Sigmoid colon (tissue), 6 donors: ENCODE measurements at regions not wholly inside any gene's neighbourhood (a gene's known extent, or its start where the extent isn't known, plus 50 kb on each side); places are given as distances from the start of the nearest gene placed in this dataset.

Source experiments
- DNase-seq: peaks from one replicate; pipeline ENCODE4 v3.0.0-alpha.2; 2019
- H3K27ac ChIP-seq, 4 donors: fragments of 200-600 bp; sonication (generic); one replicate each; pipeline ENCODE4 v1.5.1; 2016 to 2019; ENCODE audit warnings: mild to moderate bottlenecking in 1 of 4
- H3K27me3 ChIP-seq, 3 donors: fragments of 200-600 bp; sonication (generic); one replicate each; pipeline ENCODE4 v1.5.1; 2019; ENCODE audit warnings: mild to moderate bottlenecking in 1 of 3
- H3K36me3 ChIP-seq, 4 donors: fragments of 200-600 bp; sonication (generic); one replicate each; pipeline ENCODE4 v1.5.1; 2016 to 2019
- H3K4me1 ChIP-seq, 4 donors: fragments of 200-600 bp; sonication (generic); one replicate each; pipeline ENCODE4 v1.5.1; 2017 to 2019
- H3K4me3 ChIP-seq, 4 donors: fragments of 200-600 bp; sonication (generic); one replicate each; pipeline ENCODE4 v1.5.1; 2017 to 2019; ENCODE audit warnings: mild to moderate bottlenecking in 2 of 4, moderate library complexity in 1 of 4
- H3K9me3 ChIP-seq, 4 donors: fragments of 200-600 bp in 3 of 4; sonication (generic) in 3 of 4; one replicate each; pipeline versions ENCODE4 v1.5.1 to v1.6.1; 2013 to 2019
- CTCF ChIP-seq, 4 experiments: fragments of 450-650 bp in 3 of 4; fragments of 200-600 bp in 1 of 4; IDR thresholded peaks; one replicate each; pipeline ENCODE4 v1.5.1; 2016 to 2019; ENCODE audit warnings: antibody characterized with exemption in 4 of 4, mild to moderate bottlenecking in 3 of 4, moderate library complexity in 2 of 4
- EP300 ChIP-seq, 4 donors: sonication (generic); formaldehyde crosslinking; IDR thresholded peaks; one replicate each; pipeline ENCODE4 v1.6.1; 2017; ENCODE audit warnings: antibody characterized with exemption in 4 of 4
- POLR2A ChIP-seq, 2 donors: fragments of 450-650 bp; IDR thresholded peaks; one replicate each; pipeline ENCODE4 v1.6.1; 2016; ENCODE audit warnings: antibody characterized with exemption in 2 of 2, mild to moderate bottlenecking in 2 of 2, moderate library complexity in 2 of 2
- POLR2AphosphoS5 ChIP-seq, 4 donors: sonication (generic); formaldehyde crosslinking; IDR thresholded peaks; one replicate each; pipeline ENCODE4 v1.6.1; 2017; ENCODE audit warnings: antibody characterized with exemption in 4 of 4
- WGBS, 2 donors: extraction: QIAGEN DNeasy Blood & Tissue Kit; methylation state at CpG; one replicate each; pipeline ENCODE4 v1.1.7; 2013; 5-methylcytosine and 5-hydroxymethylcytosine counted together
- intact Hi-C: fragments of 100-400 bp; cut with DNase I; formaldehyde crosslinking; loops from one replicate; pipeline ENCODE4 v1.15.1; 2023
- donor health status: healthy with polysubstance abuse.
- donor health status: healthy.

DNA sequence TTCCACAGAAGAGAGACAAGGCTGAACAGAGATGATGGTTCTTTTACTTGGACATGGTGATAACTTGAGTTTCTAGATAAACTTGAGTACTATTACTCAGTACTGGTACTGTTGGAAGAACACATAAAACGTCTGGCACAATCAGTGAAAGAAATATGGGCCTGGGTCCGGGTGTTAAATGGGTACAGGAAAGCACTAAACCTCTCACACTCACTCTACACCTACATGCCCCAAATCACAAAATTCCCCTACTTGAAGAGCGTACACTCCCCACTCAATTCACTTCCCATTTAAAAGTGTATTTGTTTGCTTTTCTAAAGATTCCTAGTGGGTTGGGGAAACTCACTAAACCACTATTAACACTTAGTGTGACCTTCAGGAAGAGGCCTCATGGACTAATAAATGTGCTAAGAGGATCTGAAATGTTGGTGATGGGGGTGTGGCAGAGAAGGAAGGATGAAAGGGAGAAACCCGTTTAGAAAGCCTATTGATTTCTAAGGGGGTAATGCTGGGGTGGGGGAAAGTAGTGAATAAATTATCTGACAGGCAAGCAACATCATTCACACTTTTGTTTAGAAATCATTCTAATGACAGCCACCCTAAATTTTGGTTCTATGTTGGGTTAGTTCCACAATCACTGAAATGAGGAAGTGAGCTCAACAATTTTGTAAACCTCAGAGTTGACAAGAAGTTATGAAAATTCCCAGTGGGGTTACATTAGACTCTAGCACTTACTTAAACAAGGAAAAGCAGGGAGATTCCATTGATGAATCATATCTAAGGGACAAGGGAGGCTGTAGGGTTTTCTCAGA, 222.6 kb upstream of the MARCKS start:
- no peak for DNase-seq
- no peaks in the 10 kb centered on the region for H3K36me3 ChIP-seq
- H3K27ac ChIP-seq: peak overlapping the region in 3 of 4 donors; percentile 41 to 58 (median 44)
- intact Hi-C loops: loop anchor here (5.0 kb wide), 1 partner anchor 37 kb away; no protein-coding TSS in a partner anchor
- H3K9me3 ChIP-seq: no peaks in the 10 kb centered on the region
- TF ChIP-seq EP300 (IDR thresholded peaks at IDR 0.05) (no peak), POLR2A (IDR thresholded peaks at IDR 0.05) (no peak), POLR2AphosphoS5 (IDR thresholded peaks at IDR 0.05) (no peak), CTCF (IDR thresholded peaks at IDR 0.05) (no peak)
- peaks cover 2 to 55% (median 45%) of the 10 kb centered on the region in 4 donors for H3K4me1 ChIP-seq
- no peak overlapping the region for H3K4me3 ChIP-seq
- H3K27me3 ChIP-seq: no peaks in the 10 kb centered on the region
- WGBS, 2 donors: 47 to 71% methylated on average over 4 of the region's 4 CpGs

DNA sequence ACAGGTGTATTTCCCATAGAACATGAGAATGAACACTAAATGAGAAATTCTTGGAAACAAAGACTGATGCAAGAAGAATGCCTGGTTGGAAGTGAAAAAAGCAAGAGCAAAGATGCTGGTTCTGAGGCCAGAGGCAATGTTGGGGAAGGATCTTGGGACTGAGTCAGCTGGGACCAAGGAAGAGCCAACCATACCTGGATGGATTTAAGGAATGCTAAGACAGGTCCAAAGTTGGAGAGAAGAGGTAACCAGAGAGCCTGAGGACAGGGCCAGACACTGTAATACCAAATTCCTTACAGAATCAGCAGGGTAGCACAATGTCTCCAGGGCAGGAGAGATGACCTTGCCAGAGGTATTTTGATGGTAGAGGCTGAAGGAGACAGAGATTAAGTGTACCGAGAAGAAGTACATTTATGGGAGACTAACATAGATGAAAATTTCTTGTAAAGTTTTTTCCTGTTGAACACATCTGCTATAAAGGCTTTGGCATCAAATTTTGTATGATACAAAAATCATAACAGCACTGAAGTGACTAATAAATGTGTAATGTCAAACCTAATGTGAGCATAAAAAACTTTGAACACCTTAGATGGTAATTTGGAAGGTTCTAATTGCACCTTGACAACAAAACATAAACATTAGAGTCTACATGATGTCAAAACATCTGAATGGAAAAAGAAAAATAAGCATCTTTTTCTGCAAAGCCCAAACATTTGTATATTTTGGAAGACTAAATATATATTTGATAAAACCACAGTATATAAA, 221.7 kb upstream of the MARCKS start:
- TF ChIP-seq POLR2AphosphoS5 (IDR thresholded peaks at IDR 0.05) (no peak), CTCF (IDR thresholded peaks at IDR 0.05) (no peak), EP300 (IDR thresholded peaks at IDR 0.05) (no peak), POLR2A (IDR thresholded peaks at IDR 0.05) (no peak)
- 73 to 80% methylated on average over 1 of the region's 1 CpG for WGBS, 2 donors
- no peaks in the 10 kb centered on the region for H3K27me3 ChIP-seq
- H3K9me3 ChIP-seq: no peaks in the 10 kb centered on the region
- no peak for DNase-seq
- peak overlapping the region in 3 of 4 donors; percentile 41 to 58 (median 44) for H3K27ac ChIP-seq
- H3K4me3 ChIP-seq: no peak overlapping the region
- peaks cover 0 to 47% (median 37%) of the 10 kb centered on the region in 4 donors for H3K4me1 ChIP-seq
- intact Hi-C loops: no loop called here
- H3K36me3 ChIP-seq: no peaks in the 10 kb centered on the region

- peak overlapping the region in 3 of 4 donors; percentile 41 to 58 (median 44) for H3K27ac ChIP-seq
- no peaks in the 10 kb centered on the region for H3K27me3 ChIP-seq
- WGBS, 2 donors: 10 to 66% methylated on average over 1 of the region's 1 CpG
- TF ChIP-seq POLR2AphosphoS5 (IDR thresholded peaks at IDR 0.05): no peak
- TF ChIP-seq CTCF (IDR thresholded peaks at IDR 0.05): no peak
- TF ChIP-seq POLR2A (IDR thresholded peaks at IDR 0.05): no peak
- no peak for TF ChIP-seq EP300 (IDR thresholded peaks at IDR 0.05)
- peaks cover 0 to 37% (median 27%) of the 10 kb centered on the region in 4 donors for H3K4me1 ChIP-seq
- no peaks in the 10 kb centered on the region for H3K9me3 ChIP-seq
- intact Hi-C loops: no loop called here
- no peaks in the 10 kb centered on the region for H3K36me3 ChIP-seq
- H3K4me3 ChIP-seq: no peak overlapping the region
- no peak for DNase-seq
Observed at GRCh38 chr6:113636357-113636824, 220.8 kb upstream of the MARCKS start.

GRCh38 chr6:113640051-113640450, 217.1 kb upstream of the MARCKS start:
- no peak for DNase-seq

More at GRCh38 chr6:113640051-113640450, 217.1 kb upstream of the MARCKS start:
- H3K36me3 ChIP-seq: no peaks in the 10 kb centered on the region
- peaks cover 0 to 18% (median 11%) of the 10 kb centered on the region in 4 donors for H3K4me1 ChIP-seq
- intact Hi-C loops: no loop called here
- H3K27ac ChIP-seq: no peak overlapping the region
- no peak overlapping the region for H3K4me3 ChIP-seq
- H3K9me3 ChIP-seq: no peaks in the 10 kb centered on the region
- TF ChIP-seq POLR2A (IDR thresholded peaks at IDR 0.05): no peak
- TF ChIP-seq POLR2AphosphoS5 (IDR thresholded peaks at IDR 0.05): no peak
- TF ChIP-seq EP300 (IDR thresholded peaks at IDR 0.05): no peak
- no peak for TF ChIP-seq CTCF (IDR thresholded peaks at IDR 0.05)
- no peaks in the 10 kb centered on the region for H3K27me3 ChIP-seq
